ENCODE measurements at regions not wholly inside any gene's neighbourhood (a gene's known extent, or its start where the extent isn't known, plus 50 kb on each side); places are given as distances from the start of the nearest gene placed in this dataset.

DNA sequence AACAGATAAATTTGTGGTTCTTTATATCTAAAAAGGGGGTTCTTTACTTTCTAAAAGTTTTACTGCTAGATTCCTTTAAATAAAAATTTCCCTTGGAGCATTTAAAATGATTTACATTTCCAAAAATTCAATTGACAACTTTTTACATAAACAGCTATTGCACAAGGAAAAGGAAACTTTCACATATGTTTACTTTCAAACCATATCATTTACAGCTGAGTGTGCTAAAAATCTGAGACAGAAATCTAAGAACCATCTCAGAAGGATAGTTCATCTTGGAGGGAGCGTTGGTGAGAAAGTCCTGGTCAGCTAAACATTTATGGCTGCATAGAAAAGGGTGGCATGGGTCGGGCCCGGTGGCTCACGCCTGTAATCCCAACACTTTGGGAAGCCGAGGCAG lies 235.4 kb downstream of the DTWD2 start:
- TF ChIP-seq SPI1 (IDR thresholded peaks at IDR 0.05; ENCODE audit: low read depth, low read length) (no peak), POLR2A (IDR thresholded peaks at IDR 0.05; ENCODE audit: low read depth, low read length) (no peak), POLR2AphosphoS5 (IDR thresholded peaks at IDR 0.05; ENCODE audit: low read depth, low read length) (no peak), POU2F2 (IDR thresholded peaks at IDR 0.05; ENCODE audit: low read depth, low read length) (no peak)
